ENCODE measurements at regions not wholly inside any gene's neighbourhood (a gene's known extent, or its start where the extent isn't known, plus 50 kb on each side); places are given as distances from the start of the nearest gene placed in this dataset.
"Not testable (repeated sequence)": the region's sequence is repeated elsewhere in the genome, so short reads cannot be mapped to it uniquely, and the experiment has no call there.

GRCh38 chr2:132271794-132272193 lies 110.0 kb upstream of the ANKRD30BL start:
- not testable (repeated sequence) for FAIRE-seq; DNase-seq (ENCODE audit: low spot score in 2 of 2)

- DNase-seq (ENCODE audit: low spot score in 2 of 2) (no peak), FAIRE-seq (no peak)
These were observed 111.0 kb upstream of the ANKRD30BL start for GRCh38 chr2:132272713-132273112.

- FAIRE-seq: not testable (repeated sequence)
These were observed 111.8 kb upstream of the ANKRD30BL start for GRCh38 chr2:132273585-132273984.

GRCh38 chr2:132274000-132274399 lies 112.2 kb upstream of the ANKRD30BL start:
- FAIRE-seq (no peak), DNase-seq (ENCODE audit: low spot score in 2 of 2) (no peak)

More at GRCh38 chr2:132273585-132273984, 111.8 kb upstream of the ANKRD30BL start:
- not testable (repeated sequence) for DNase-seq (ENCODE audit: low spot score in 2 of 2)

- FAIRE-seq (no peak), DNase-seq (ENCODE audit: low spot score in 2 of 2) (no peak)
These were observed 113.6 kb upstream of the ANKRD30BL start for GRCh38 chr2:132275396-132275795.

- no peak for DNase-seq (ENCODE audit: low spot score in 2 of 2)
- no peak for FAIRE-seq
These were observed 114.8 kb upstream of the ANKRD30BL start for GRCh38 chr2:132276571-132276981.

GRCh38 chr2:132278267-132278666 lies 116.5 kb upstream of the ANKRD30BL start:
- FAIRE-seq: no peak

GRCh38 chr2:132279344-132279743 lies 117.6 kb upstream of the ANKRD30BL start:
- DNase-seq (ENCODE audit: low spot score in 2 of 2) (no peak), FAIRE-seq (no peak)

More at GRCh38 chr2:132278267-132278666, 116.5 kb upstream of the ANKRD30BL start:
- DNase-seq (ENCODE audit: low spot score in 2 of 2): no peak

- FAIRE-seq: no peak
- no peak for DNase-seq (ENCODE audit: low spot score in 2 of 2)
These were observed 118.3 kb upstream of the ANKRD30BL start for GRCh38 chr2:132279930-132280615.

GRCh38 chr2:132280912-132281311 lies 119.2 kb upstream of the ANKRD30BL start:
- no peak for DNase-seq (ENCODE audit: low spot score in 2 of 2)
- no peak for FAIRE-seq

- not testable (repeated sequence) for DNase-seq (ENCODE audit: low spot score in 2 of 2); FAIRE-seq
These were observed 120.4 kb upstream of the ANKRD30BL start for GRCh38 chr2:132282104-132282503.

GRCh38 chr2:132282911-132283310 lies 121.2 kb upstream of the ANKRD30BL start:
- DNase-seq (ENCODE audit: low spot score in 2 of 2): no peak
- no peak for FAIRE-seq

GRCh38 chr2:132286289-132286911 lies 124.6 kb upstream of the ANKRD30BL start:
- not testable (repeated sequence) for FAIRE-seq; DNase-seq (ENCODE audit: low spot score in 2 of 2)

- not testable (repeated sequence) for DNase-seq (ENCODE audit: low spot score in 2 of 2); FAIRE-seq
These were observed 126.2 kb upstream of the ANKRD30BL start for GRCh38 chr2:132287910-132288309.

GRCh38 chr2:132289138-132289537 lies 127.4 kb upstream of the ANKRD30BL start:
- DNase-seq (ENCODE audit: low spot score in 2 of 2); FAIRE-seq: not testable (repeated sequence)

GRCh38 chr2:132289812-132290211 lies 126.8 kb upstream of the GPR39 start:
- FAIRE-seq; DNase-seq (ENCODE audit: low spot score in 2 of 2): not testable (repeated sequence)

- FAIRE-seq; DNase-seq (ENCODE audit: low spot score in 2 of 2): not testable (repeated sequence)
These were observed 115.8 kb upstream of the GPR39 start for GRCh38 chr2:132300592-132301378.

GRCh38 chr2:132304661-132305380 lies 111.8 kb upstream of the GPR39 start:
- peak in 1 of 2 donors; percentile 40 for DNase-seq (ENCODE audit: low spot score in 2 of 2)
- not testable (repeated sequence) for FAIRE-seq

- DNase-seq (ENCODE audit: low spot score in 2 of 2); FAIRE-seq: not testable (repeated sequence)
These were observed 108.9 kb upstream of the GPR39 start for GRCh38 chr2:132307613-132308198.

GRCh38 chr2:132309203-132309602 lies 107.4 kb upstream of the GPR39 start:
- DNase-seq (ENCODE audit: low spot score in 2 of 2); FAIRE-seq: not testable (repeated sequence)

All from frontal cortex (tissue), 3 donors.